ENCODE measurements at regions not wholly inside any gene's neighbourhood (a gene's known extent, or its start where the extent isn't known, plus 50 kb on each side); places are given as distances from the start of the nearest gene placed in this dataset.

- no peaks in the 10 kb centered on the region for H3K9me3 Mint-ChIP-seq
- DNase-seq: no peak
- no peaks in the 10 kb centered on the region for H3K4me1 Mint-ChIP-seq (ENCODE audit: low read depth)
- no peaks in the 10 kb centered on the region for H3K9me3 ChIP-seq (ENCODE audit: control insufficient read depth in 1 of 2, insufficient read depth in 1 of 2, low read length in 2 of 2)
- no peak overlapping the region for H3K27ac Mint-ChIP-seq
- TF ChIP-seq CTCF (IDR thresholded peaks at IDR 0.05): no peak
- intact Hi-C loops (cut with DNase I, micrococcal nuclease): no loop called here
- no peaks in the 10 kb centered on the region for H3K4me1 ChIP-seq (ENCODE audit: insufficient read depth, low read length)
- H3K4me3 ChIP-seq (ENCODE audit: low read length): no peak overlapping the region
- ATAC-seq (ENCODE audit: poor library complexity): no peak
- no peaks in the 10 kb centered on the region for H3K36me3 ChIP-seq (ENCODE audit: insufficient read depth, low read length)
- H3K27me3 ChIP-seq (ENCODE audit: control insufficient read depth in 1 of 2, insufficient read depth in 2 of 2, low read length in 2 of 2): peaks cover 0 to 6% of the 10 kb centered on the region in 2 experiments
- CTCF ChIA-PET: no interaction called here
- no peaks in the 10 kb centered on the region for H3K36me3 Mint-ChIP-seq (ENCODE audit: low read depth)
- no peak overlapping the region for H3K27ac ChIP-seq (ENCODE audit: low read depth in 1 of 2, low read length in 2 of 2)
- H3K27me3 Mint-ChIP-seq: peaks cover 10% of the 10 kb centered on the region
- H3K4me3 Mint-ChIP-seq: no peak overlapping the region
- POLR2A ChIA-PET: no interaction called here
Observed at GRCh38 chr2:151024696-151025251, 236.9 kb downstream of the RBM43 start.

DNA sequence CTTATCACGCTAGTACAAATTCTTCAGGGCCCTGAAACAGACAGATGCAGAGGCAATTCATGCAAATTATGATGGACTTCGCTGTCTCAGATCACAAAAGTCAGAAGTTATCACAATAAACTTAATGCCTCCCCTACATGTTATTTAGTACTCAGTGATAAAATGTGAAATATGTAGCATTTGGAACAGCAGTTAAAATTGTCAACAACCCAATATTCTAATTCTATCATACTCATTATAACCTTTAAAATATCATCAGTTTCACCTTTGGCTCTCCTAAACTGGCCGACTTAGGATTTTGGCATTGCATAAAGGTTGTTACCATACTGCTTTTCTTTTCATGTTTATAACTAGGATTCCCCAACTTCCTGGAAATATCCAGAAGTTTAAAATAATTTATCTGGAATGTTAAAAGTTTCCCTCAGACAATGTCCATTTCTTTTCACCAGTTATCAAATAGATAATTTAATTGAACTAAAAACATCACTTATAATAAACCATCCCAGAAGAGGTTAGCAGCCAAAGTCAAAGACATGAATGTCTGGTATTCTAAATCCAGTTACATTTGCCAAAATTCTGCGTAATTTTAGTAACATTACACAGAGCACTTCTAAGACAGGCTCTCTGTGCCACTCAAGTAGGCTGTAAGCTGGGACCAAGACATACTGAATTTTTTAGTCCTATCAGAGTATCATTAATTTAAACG lies 239.8 kb downstream of the RBM43 start:
- peaks cover 0 to 3% of the 10 kb centered on the region in 2 experiments for H3K9me3 ChIP-seq (ENCODE audit: control insufficient read depth in 1 of 2, insufficient read depth in 1 of 2, low read length in 2 of 2)
- no peak overlapping the region for H3K4me3 ChIP-seq (ENCODE audit: low read length)
- Mint-ChIP-seq H3K9me3 (no peaks in the 10 kb centered on the region), H3K27me3 (peaks cover 7% of the 10 kb centered on the region), H3K4me3 (no peak overlapping the region), H3K4me1 (ENCODE audit: low read depth) (no peaks in the 10 kb centered on the region), H3K36me3 (ENCODE audit: low read depth) (no peaks in the 10 kb centered on the region), H3K27ac (no peak overlapping the region)
- H3K36me3 ChIP-seq (ENCODE audit: insufficient read depth, low read length): no peaks in the 10 kb centered on the region
- no peaks in the 10 kb centered on the region for H3K4me1 ChIP-seq (ENCODE audit: insufficient read depth, low read length)
- ChIA-PET POLR2A (interaction anchor here (0.7 kb wide), 1 partner anchor 18 kb away, joined by 3 read pairs; no protein-coding TSS in a partner anchor), CTCF (no interaction called here)
- no peak for ATAC-seq (ENCODE audit: poor library complexity)
- H3K27ac ChIP-seq (ENCODE audit: low read depth in 1 of 2, low read length in 2 of 2): no peak overlapping the region
- intact Hi-C loops (cut with DNase I, micrococcal nuclease): no loop called here
- H3K27me3 ChIP-seq (ENCODE audit: control insufficient read depth in 1 of 2, insufficient read depth in 2 of 2, low read length in 2 of 2): peaks cover 0 to 6% of the 10 kb centered on the region in 2 experiments
- DNase-seq: no peak
- no peak for TF ChIP-seq CTCF (IDR thresholded peaks at IDR 0.05)

GRCh38 chr2:151020411-151020810 lies 241.3 kb downstream of the RBM43 start:
- H3K4me3 ChIP-seq (ENCODE audit: low read length): no peak overlapping the region
- no peaks in the 10 kb centered on the region for H3K4me1 ChIP-seq (ENCODE audit: insufficient read depth, low read length)
- ATAC-seq (ENCODE audit: poor library complexity) (no peak), DNase-seq (no peak)
- no peak overlapping the region for H3K27ac ChIP-seq (ENCODE audit: low read depth in 1 of 2, low read length in 2 of 2)
- peaks cover 0 to 3% of the 10 kb centered on the region in 2 experiments for H3K9me3 ChIP-seq (ENCODE audit: control insufficient read depth in 1 of 2, insufficient read depth in 1 of 2, low read length in 2 of 2)
- H3K27me3 Mint-ChIP-seq: peaks cover 7% of the 10 kb centered on the region
- no peaks in the 10 kb centered on the region for H3K36me3 ChIP-seq (ENCODE audit: insufficient read depth, low read length)
- no peaks in the 10 kb centered on the region for H3K9me3 Mint-ChIP-seq
- ChIA-PET CTCF (no interaction called here), POLR2A (no interaction called here)
- no peak overlapping the region for H3K4me3 Mint-ChIP-seq
- intact Hi-C loops (cut with DNase I, micrococcal nuclease): no loop called here
- H3K4me1 Mint-ChIP-seq (ENCODE audit: low read depth): no peaks in the 10 kb centered on the region
- peaks cover 0 to 6% of the 10 kb centered on the region in 2 experiments for H3K27me3 ChIP-seq (ENCODE audit: control insufficient read depth in 1 of 2, insufficient read depth in 2 of 2, low read length in 2 of 2)
- H3K36me3 Mint-ChIP-seq (ENCODE audit: low read depth): no peaks in the 10 kb centered on the region
- no peak overlapping the region for H3K27ac Mint-ChIP-seq
- TF ChIP-seq CTCF (IDR thresholded peaks at IDR 0.05): no peak

Measured in CD4-positive, alpha-beta T cell (primary cell).